ENCODE measurements at regions not wholly inside any gene's neighbourhood (a gene's known extent, or its start where the extent isn't known, plus 50 kb on each side); places are given as distances from the start of the nearest gene placed in this dataset.

GRCh38 chr7:145795132-145795531, 321.5 kb upstream of the CNTNAP2 start:
- TF ChIP-seq POLR2AphosphoS5 (IDR thresholded peaks at IDR 0.05; ENCODE audit: low read depth, low read length) (no peak), POLR2A (IDR thresholded peaks at IDR 0.05; ENCODE audit: low read depth, low read length) (no peak)
